SW 1271 (cell line): ENCODE measurements at regions not wholly inside any gene's neighbourhood (a gene's known extent, or its start where the extent isn't known, plus 50 kb on each side); places are given as distances from the start of the nearest gene placed in this dataset.

Source experiments
- DNase-seq, 2 experiments: peaks; one replicate each; lab custom pipeline; 2025; lab: John Stamatoyannopoulos, UW

DNA sequence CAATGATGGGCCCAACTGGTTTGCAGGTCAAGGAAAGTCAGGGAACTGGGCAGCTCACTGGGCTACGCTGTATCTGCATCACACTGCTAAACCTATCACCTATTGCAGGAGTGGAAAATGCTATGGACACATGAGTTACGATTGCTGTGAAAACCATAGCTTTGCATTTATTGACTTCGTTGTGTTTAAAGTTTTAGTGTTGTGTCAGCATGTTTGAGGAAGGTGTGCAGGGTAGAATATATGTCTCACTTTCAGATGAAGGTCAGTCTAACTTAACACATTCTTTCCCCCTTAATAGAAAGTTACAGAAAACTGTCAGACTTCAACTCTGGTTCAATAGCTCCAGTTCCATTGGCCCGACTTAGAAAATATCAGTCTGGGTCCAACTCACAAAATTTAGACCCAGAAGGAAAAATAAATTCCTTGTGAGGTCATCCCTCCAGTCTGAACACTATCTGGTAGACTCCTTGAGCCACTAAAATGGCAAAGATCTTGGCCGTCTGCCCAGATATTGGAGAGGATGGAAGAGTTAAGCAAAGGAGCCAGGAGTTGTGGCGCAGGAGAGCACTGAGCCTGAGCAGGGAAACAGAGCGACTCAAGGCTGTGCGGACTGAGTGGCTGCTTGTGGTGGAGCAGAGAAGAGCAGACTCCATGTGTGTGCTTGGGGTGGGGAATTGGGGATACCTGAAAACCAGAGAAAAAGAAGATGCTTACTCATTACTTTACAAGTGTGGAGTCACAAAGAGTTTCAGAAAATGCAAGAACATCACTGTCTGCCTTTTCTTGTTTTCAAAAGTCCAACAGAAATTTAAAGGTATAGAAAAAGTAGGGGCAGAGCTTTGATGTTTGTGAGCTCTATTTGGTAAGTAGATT, 518.5 kb downstream of the FGF9 start:
- DNase-seq = no peak

DNA sequence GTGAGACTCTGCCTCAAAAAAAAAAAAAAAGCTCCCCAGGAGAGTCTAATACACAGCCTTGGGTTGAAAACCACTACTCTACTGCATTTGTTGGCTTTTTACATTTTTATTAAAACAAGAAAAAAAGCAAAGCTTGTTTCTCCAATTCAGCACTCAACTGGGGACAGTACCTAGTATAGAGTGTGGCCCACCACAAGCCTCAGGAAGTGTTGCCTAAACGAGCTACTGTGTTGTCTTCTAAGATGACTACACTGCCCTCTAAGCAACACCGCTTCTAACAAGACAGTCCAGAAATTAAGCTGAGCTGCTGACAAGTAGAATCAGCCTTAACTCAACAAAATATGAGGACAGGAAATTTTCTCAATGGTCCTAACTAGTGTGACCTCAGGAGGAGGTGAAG, 522.2 kb downstream of the FGF9 start:
- no peak for DNase-seq

DNA sequence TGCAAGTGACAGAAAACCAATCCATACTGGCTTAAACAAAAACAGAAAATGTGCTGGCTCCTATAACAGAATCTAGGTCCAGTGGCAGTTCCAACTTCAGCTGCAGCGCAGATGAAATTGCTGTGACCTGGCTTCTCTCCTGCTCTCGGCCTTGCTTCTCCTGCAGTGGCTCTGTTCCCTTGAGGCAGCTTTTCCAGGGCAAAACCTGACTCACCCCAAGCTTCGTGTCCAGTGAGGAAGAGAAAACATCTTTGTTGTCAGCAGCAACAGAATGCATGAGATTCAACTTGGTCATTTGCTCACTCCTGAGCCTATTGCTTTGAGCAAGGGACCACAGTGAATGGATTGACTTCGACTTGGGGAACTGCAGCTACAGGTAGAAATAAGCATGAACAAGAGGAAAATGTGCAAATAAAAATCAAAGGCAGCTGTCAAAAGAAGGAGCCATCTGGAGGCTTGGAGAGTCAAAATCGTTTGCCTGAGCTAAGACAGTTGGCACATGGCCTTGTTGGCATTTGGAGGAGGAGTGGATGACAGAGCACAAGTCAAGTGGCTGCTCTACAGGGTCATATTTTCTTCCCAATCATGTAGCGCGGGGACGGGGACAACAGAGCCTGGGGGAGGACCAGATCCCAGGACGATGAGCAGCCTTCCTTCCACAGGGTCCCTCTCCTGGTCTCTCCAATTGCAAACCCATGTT, 523.4 kb downstream of the FGF9 start:
- no peak for DNase-seq

DNA sequence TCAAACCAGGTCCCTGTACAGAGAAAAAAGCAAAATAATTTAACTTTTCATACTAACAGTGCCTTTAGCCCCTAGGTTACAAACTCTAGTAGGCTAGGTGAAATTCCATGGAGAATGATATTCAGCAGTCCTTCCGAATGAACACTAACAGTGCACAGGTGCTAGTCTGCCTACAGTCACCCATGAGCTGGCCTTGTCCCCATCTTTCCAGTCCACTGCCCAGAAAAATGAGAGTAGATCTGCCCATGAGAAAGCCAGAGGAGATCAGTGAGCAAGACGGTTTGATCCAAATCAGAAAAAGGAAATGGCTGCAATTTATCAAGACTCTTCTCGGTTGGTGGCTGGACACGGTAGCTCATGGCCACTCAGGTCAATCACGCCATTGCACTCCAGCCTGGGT, 524.9 kb downstream of the FGF9 start:
- no peak for DNase-seq

DNA sequence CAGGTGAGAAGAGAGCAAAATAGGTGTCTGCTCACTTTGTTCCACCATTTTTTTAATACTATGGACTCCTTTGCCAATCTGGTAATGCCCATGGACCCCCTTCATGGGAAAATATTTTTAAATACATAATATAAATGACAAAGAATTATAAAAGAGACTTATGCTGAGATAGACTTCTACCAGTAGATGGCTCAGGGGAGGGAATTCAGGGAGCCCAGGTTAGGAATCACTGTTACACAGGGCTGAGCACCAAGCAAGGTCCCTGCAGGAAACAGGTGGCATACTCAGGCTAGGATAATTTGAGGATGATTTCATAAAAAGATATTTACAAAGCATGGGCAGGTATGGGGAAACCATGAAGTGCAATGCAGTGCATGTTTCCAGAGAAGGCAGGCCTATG, 525.9 kb downstream of the FGF9 start:
- no peak for DNase-seq

DNA sequence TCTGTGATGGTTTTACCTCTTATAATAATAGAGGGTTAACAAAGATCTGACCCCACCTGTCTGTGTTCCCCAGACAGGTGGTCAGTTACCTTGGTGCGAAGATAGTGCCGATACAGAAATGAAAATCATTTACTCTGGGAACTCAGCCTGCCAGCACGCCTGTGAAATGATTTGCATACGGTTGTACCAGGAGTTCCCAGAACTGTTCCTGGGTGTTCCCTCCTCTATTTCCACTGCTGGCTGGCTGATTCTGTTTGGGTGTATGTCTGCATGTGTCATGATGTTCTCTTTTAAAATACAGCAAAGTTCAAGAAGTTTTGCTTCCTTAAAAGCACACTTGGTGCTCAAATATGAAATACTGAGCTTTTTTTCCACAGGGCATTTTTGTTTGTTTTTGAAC, 527.1 kb downstream of the FGF9 start:
- no peak for DNase-seq

DNA sequence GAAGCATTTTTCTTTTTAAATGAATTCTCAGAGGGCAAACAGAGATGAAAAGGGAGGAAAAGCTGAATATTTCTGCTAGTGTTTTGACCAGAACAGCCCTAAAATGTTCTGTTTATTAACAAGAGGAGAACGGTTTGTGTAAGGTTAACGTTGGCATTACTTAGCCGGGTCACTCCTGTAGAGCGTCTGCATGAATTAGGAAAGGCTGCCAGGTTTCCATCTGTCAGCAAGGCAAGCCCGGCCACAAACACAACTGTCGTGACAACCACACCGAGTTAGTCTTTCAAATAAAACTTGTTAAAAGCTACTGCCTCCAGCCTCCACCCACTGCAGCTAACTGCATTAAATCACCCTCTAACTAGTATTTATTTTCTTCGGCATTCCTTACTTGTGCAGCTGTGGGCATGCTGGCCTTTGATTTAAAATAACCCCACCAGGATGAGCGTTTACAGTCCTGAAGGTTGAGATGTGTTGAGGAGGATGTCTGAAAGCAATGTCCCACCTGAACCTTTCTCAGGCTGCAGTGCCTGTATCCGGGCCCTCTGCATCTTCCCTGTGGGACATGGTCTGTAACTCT, 527.9 kb downstream of the FGF9 start:
- no peak for DNase-seq

DNA sequence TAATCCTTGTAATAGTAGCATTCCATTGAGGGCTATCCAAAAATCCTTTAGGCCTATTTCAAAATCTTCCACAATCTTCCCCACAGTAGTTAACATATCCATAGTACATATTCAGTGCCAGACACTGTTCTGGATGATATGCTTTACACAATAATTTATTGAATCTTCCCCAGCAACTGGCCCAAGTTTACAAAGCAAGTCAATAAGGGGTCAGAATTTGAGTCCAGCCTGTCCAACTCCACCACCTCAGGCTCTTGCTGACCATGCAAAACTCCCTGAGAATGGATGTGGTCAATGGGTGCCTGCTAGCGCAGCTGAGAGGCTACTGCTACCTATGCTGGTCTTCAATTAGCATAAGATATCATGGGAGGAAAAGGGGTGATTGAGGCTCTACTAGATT, 529.6 kb downstream of the FGF9 start:
- no peak for DNase-seq

DNA sequence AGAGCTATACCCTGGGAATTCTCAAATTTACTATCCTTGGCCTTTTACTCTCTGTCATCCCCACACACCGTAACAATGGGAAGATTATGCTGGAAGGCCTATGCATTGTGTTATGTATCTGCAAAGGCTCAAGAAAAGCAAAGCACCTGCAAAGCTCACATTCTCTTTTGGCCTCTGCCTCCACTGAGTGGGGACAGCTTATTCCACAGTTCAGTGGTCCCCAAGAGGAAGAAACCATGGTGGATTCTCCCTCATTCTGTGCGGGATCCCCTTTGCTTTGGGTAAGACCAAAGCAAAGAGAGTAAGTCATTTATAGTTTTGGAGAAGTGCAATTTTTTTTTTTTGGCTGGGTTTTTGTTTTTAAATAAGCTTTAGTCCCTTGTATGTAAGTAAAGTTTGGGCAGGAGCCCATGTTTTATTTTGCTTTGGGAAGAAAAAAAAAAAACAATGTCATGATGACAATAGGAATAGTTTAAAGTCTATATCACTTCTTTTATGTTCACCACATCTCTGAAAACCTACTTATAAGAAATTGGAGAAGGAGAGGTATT, 530.6 kb downstream of the FGF9 start:
- no peak for DNase-seq

DNA sequence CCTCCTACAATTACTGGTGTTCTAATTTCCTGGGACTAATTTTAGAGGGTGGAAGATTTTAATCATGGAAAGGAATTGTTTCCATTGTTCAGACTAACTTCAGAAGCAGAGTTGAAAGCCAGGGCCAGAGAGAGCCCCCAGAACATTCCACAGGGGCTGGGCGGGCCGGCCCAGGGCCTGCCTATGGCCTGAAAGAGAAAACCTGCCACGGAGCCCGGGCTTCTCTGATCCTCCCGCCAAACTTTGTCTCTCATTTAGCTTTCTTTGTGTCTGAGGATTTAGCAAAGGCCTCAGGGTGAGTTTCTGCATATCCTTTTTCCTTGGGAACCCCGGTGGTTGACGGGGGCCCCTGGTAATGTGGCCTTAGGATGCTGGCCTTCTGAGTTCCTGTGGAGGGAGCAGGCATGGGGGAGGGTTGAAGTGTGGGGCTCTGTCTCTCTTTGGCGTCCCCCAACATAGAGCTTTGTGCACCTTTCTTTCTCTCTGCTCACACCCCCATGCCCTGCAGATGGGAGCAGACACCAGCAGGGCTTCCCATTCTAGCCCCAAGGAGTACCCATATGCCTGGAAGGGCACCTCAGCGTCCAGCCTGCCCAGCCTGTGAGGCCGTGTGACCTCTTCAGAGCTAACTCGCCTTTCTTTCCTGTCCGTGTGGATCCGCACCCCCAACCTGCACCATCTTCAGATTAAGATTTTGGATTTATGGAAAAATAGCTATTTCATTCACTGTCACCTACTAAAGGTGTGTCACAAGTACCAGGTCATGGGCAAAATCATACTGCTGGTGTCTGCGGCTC, 539.5 kb downstream of the FGF9 start:
- DNase-seq = no peak

DNA sequence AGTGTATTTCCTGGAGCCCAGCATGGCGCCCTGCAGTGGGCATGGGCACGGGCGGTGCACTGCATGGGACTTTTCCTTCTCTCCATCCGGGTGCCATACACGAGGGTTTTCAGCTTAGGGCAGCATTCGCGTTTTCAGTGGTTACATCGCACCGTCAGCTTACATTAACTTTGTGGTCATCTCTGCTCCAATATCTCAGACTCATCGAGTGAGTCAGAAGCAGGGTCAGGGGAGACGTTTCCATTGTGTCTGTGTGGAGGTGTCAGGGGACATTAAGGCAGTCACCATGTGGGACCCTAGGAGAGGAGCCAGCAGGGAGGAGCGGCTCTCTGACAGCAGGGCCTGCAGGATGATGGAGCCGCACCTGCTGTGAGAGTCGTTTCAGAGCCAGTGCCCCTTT, 541.0 kb downstream of the FGF9 start:
- DNase-seq = no peak

DNA sequence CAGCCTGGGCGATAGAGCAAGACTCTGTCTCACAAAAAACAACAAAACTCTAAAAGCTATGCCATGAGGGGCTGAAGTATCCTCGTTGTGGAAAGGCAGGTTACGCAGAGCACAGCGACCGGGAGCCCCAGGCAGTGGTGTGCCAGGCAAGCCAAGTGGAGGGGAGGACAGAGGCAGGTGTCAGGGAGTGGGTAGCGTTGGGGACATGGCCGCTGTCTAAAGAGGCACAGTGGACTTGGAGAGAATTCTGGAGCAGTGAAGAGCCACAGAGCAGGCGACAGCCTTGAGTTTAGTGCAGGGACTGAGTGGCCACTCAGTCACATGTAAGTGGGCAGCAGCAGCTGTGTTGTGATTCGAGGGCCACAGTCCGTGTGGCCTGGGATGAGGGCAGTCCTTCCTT, 541.7 kb downstream of the FGF9 start:
- DNase-seq = no peak

DNA sequence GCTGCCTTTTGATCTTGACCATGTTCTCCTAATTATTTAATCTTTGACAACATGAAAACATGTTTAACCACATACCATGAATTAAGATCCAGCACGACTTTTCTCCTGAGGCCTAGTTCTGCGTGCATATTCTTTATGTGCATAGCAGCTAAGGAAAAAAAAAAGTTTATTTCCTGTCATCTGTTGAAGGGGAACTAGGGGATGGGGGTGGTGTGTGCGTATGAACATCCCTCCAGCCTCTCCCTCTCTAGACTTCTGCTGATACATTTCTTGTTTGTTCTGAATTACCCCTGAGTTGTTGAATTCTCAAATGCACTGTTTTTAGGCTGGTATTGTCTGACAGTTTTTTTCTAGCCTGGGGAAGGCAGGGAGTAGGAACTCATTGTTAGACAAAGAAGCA, 543.3 kb downstream of the FGF9 start:
- no peak for DNase-seq

DNA sequence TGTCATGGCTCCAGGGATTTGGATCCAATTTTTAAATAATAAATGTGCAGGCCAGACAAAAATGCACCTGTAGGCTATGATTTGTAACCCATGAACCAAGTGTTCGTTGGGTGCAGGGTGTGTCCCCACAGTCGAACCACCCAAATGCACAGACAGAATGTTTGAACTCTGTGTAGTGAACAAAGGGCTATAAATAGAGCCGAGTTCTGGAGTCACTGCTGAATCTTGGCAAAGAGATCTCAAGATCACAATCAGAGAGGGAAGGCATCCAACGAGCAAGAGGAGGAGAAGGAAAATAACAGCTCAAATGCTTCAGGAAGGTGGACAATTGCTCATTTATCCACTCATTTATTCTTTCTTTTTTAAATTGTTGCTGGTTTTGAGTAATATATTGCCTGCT, 547.9 kb downstream of the FGF9 start:
- no peak for DNase-seq

DNA sequence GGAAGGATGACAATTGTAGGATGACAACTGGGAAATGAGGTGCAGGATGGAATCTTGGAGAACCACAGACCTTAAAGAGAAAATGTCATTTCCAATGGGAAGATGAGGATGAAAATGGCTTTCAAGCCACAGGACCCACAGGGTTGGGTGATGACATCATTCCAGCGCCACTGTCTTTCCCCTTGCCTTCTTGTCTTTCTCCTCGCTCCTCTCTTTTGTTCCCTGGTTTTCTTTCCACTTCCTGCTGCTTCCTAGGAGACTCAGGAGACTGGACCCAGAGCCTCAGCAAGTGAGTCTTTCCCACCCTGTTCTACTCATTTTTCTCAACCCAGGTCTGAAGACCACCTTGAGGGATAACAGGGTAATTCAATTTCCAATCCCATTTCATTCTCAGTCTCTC, 548.8 kb downstream of the FGF9 start:
- DNase-seq = no peak

DNA sequence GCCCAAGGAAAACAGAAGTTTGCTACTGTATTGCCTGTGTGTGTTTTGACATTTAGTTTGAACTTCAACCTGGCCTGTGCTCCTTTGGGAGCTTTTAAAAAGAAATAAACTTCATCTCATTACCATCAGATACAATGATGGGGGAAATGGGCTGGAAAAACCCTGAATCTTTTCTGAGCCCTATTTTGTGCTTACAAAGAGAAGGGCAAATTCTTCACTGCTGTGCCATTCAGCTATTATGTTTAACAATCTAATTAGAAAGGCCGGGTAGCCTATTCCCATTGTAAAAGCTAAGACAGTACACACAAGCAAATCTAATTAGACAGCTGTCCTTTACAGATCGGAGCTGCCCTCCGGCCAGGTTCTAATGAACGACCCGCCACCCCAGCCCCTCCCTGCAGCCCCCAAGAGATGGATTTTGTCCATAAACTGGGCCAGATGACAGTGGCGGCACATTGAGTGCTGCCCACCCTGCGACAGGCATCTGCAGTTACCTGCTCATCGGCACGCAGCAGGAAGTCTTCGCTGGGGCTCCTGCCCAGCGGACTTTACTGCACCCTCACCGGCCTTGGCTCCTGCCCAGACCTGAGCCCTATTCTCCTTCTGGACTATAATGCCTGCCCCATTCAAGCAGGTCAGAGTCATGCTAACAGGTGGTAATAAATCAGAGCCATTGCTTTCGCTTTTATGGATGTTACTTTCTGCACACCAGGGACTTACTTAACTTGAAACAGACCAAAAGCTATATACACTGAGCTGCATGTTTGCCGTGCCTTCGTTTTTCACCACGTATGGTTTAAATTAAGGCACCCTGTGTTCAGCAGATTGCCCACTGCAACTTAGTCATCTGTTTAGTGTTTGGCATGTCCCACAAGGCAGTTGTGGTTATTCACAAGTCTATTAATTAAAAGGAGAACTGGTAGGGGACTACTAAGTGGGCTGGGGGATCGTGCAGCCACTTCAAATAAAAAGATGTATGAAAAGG, 549.6 kb downstream of the FGF9 start:
- no peak for DNase-seq

DNA sequence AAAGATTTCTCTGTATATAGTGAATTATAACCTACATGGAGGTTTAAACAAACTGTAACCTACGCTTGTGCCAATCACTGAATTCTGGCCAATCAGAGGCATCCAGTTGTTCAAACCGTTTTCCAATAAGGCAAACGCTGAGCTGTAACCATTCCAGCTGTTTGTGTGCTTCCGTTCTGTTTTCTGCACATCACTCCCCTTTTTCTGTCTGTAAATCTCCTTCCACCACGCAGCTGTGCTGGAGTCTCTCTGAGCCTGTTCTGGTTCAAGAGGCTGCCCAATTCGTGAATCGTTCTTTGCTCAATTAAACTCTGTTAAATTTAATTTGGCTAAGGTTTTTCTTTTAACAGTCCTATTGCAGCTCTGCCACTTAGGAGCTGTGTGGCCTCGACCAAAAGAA, 552.5 kb downstream of the FGF9 start:
- no peak for DNase-seq

DNA sequence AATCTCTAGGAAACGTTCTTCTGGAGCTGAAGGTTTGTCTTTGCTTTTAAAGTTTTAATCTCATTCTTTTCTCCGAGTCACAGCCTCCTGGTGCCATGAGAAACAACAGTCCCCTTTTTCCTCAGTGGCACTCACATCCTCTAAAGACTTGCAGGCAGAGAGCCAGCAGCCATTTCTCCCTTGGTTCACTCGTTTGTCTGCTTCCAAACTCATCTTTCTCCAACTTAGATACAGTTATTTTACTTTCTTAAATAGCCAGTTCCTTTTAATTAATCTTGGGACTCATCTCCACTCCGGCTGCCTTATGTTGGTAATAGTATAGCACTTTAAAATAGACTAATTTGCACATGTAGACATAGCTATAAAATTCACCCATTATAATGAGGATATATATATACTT, 555.2 kb downstream of the FGF9 start:
- no peak for DNase-seq

DNA sequence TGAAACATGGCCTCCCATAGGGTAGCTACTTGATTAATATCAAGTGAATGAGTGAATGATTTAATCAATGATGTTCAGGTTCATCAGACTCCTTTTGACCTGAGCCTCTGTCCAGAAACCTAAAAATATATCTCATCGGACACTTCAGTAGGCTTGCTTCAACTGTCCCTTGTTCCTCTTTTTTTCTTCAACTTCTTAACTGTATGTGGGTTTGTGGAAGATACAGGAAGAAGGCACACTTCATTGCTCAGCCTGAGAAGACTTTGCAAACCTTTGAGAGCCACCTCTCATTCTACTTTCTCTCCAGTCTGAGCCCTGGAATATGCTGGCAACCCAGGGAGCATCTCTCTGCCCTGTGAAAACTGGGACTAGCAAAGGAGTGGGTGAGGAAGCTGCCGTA, 557.0 kb downstream of the FGF9 start:
- DNase-seq = no peak

DNA sequence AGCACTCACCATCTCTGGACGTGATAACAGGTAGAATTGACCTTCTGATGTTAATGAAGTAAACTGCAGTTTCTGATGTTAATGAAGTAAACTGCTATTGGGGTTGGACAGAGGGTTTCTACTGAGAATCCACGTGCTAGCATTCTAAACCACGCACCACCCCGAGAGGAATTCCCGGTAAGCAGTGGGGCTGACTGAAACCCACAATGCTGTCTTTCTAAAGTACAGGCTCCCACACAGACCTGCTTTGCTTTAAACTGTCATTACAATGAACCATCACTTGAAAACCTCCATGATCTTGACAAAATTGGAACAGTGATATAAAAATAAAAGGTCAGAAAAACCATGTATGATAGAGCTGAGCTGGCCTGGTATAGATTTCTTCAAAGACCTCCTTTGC, 559.0 kb downstream of the FGF9 start:
- DNase-seq = no peak

DNA sequence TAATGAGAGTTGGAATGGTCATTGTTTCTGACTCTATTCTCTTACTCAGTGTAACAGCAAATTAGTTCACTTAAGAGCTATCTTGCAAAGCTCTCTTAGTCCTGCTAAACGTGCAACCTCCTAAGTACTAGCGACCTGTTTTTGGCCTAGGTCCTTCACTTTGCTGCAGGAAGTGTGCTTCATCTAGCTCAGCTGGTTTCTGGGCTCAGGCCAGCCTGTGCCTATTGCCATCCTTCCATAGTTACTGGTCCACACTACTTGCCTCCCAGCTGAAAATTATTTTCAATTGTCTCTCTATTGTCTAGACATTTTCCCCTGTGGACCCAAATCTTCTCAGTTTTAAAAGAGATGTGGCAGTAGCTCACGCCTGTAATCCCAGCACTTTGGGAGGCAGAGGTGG, 561.3 kb downstream of the FGF9 start:
- DNase-seq = no peak
